A549 (cell line): ENCODE measurements at regions not wholly inside any gene's neighbourhood (a gene's known extent, or its start where the extent isn't known, plus 50 kb on each side); places are given as distances from the start of the nearest gene placed in this dataset.

Source experiments
- MAZ ChIP-seq: fragments of 150-350 bp; IDR thresholded peaks from 2 replicates; pipeline ENCODE4 v1.6.1; 2014; ENCODE audit warnings: antibody characterized with exemption, low read depth, low read length, borderline replicate concordance
- POLR2A ChIP-seq: IDR thresholded peaks from 2 replicates; pipeline ENCODE4 v1.6.1; 2012; ENCODE audit warnings: mild to moderate bottlenecking, low read length
- SMC3 ChIP-seq: fragments of >200 bp; sonication (Bioruptor Twin); formaldehyde crosslinking; IDR thresholded peaks from 3 replicates; pipeline ENCODE4 v1.6.1; 2018; ENCODE audit warnings: inconsistent platforms
- USF2 ChIP-seq: fragments of 450-650 bp; IDR thresholded peaks from 2 replicates; pipeline ENCODE4 v1.6.1; 2014; ENCODE audit warnings: antibody characterized with exemption
- ZNF302 ChIP-seq: fragments of 250-450 bp; sonication (Bioruptor Pico); IDR thresholded peaks from 2 replicates; pipeline ENCODE4 v1.9.0; 2021; ENCODE audit warnings: inconsistent platforms, mild to moderate bottlenecking, moderate library complexity
- TF ChIP-seq, protein P1 (sequence below): fragments of >200 bp; sonication (Bioruptor Twin); formaldehyde crosslinking; IDR thresholded peaks from 3 replicates; pipeline ENCODE4 v1.5.1; 2016

DNA sequence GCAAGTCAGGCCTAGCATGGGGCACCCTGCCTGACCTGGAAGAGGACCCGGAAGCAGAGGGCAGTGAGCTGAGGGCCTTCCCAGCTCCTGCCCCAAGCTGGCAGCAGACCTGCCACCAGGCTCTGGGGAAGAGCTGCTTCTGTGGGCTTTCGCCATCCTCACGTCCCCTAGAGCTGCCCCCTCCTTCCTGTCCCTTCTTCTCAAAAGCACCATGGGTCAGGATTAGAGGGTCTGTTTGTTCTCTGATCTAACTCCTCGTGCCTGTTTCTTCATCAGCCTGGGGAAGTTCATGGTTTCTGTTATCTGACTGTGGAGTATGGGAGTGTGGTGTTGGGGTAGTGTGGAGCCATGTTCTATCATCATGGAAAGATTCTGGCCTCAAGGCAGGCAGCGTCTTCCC, 58.4 kb upstream of the POLG start:
- no peak for TF ChIP-seq POLR2A
- no peak for TF ChIP-seq USF2
- no peak for TF ChIP-seq SMC3
- TF ChIP-seq, protein P1, sequence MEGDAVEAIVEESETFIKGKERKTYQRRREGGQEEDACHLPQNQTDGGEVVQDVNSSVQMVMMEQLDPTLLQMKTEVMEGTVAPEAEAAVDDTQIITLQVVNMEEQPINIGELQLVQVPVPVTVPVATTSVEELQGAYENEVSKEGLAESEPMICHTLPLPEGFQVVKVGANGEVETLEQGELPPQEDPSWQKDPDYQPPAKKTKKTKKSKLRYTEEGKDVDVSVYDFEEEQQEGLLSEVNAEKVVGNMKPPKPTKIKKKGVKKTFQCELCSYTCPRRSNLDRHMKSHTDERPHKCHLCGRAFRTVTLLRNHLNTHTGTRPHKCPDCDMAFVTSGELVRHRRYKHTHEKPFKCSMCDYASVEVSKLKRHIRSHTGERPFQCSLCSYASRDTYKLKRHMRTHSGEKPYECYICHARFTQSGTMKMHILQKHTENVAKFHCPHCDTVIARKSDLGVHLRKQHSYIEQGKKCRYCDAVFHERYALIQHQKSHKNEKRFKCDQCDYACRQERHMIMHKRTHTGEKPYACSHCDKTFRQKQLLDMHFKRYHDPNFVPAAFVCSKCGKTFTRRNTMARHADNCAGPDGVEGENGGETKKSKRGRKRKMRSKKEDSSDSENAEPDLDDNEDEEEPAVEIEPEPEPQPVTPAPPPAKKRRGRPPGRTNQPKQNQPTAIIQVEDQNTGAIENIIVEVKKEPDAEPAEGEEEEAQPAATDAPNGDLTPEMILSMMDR, result no peak
- no peak for TF ChIP-seq MAZ
- no peak for TF ChIP-seq ZNF302 (CRISPR knock-in tag)
